ENCODE measurements at regions not wholly inside any gene's neighbourhood (a gene's known extent, or its start where the extent isn't known, plus 50 kb on each side); places are given as distances from the start of the nearest gene placed in this dataset.

- H3K4me1 Mint-ChIP-seq (ENCODE audit: low read depth, unreplicated experiment): no peaks in the 10 kb centered on the region
- Histone ChIP-seq H3K79me2 (ENCODE audit: insufficient read depth, low read length) (no peaks in the 10 kb centered on the region), H3K4me1 (ENCODE audit: insufficient read depth, low read length) (no peaks in the 10 kb centered on the region), H3K4me3 (ENCODE audit: insufficient read depth, low read depth, low read length) (no peak overlapping the region), H2AFZ (ENCODE audit: low read depth, low read length) (no peak overlapping the region), H3K36me3 (ENCODE audit: insufficient read depth, low read length) (no peaks in the 10 kb centered on the region), H3K9me3 (ENCODE audit: insufficient read depth, low read depth, low read length) (no peaks in the 10 kb centered on the region), H3K27me3 (ENCODE audit: insufficient read depth, low read length) (no peaks in the 10 kb centered on the region), H3K9ac (ENCODE audit: low read length) (no peak overlapping the region), H4K20me1 (ENCODE audit: insufficient read depth, low read length) (no peaks in the 10 kb centered on the region), H3K27ac (ENCODE audit: low read depth, low read length) (no peak overlapping the region), H3K4me2 (ENCODE audit: low read length) (no peak overlapping the region)
- H3K27me3 Mint-ChIP-seq (ENCODE audit: low read depth, unreplicated experiment): no peaks in the 10 kb centered on the region
- H3K36me3 Mint-ChIP-seq (ENCODE audit: low read depth, unreplicated experiment): peaks cover 1% of the 10 kb centered on the region
- TF ChIP-seq CTCF (IDR thresholded peaks at IDR 0.05; ENCODE audit: insufficient read depth, low read depth, low read length) (no peak), EZH2 (IDR thresholded peaks at IDR 0.05; ENCODE audit: insufficient read depth, low read length) (no peak)
- DNase-seq (ENCODE audit: low read depth) (no peak), FAIRE-seq (no peak)
- peaks cover 4% of the 10 kb centered on the region for H3K9me3 Mint-ChIP-seq (ENCODE audit: unreplicated experiment)
- no peak overlapping the region for H3K4me3 Mint-ChIP-seq (ENCODE audit: unreplicated experiment)
- no peak overlapping the region for H3K27ac Mint-ChIP-seq (ENCODE audit: unreplicated experiment)
Observed at GRCh38 chr4:92215476-92215875, 88.3 kb upstream of the GRID2 start.

DNA sequence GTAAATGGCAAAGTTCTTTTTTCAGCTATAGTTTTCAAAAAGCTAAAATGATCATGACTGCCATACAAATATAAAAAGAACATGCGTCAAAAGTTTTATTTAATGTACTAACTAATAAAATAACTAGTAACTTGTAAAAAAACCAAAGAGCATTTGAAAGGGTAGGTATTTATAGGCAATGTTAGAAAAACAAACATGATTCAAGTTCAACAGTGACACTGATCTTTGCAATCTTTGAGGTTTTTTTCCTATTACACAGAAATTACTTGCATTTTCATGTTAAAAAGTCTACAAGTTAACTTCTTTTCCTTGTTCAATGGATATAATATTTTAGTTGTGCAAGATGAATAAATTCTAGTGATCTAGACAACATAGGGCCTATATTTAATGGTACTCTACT lies 72.3 kb upstream of the GRID2 start:
- H4K20me1 ChIP-seq (ENCODE audit: insufficient read depth, low read length): no peaks in the 10 kb centered on the region
- TF ChIP-seq CTCF (IDR thresholded peaks at IDR 0.05; ENCODE audit: insufficient read depth, low read depth, low read length) (no peak), EZH2 (IDR thresholded peaks at IDR 0.05; ENCODE audit: insufficient read depth, low read length) (no peak)
- no peak overlapping the region for H3K4me2 ChIP-seq (ENCODE audit: low read length)
- Mint-ChIP-seq H3K27ac (ENCODE audit: unreplicated experiment) (no peak overlapping the region), H3K27me3 (ENCODE audit: low read depth, unreplicated experiment) (no peaks in the 10 kb centered on the region), H3K9me3 (ENCODE audit: unreplicated experiment) (no peaks in the 10 kb centered on the region), H3K4me1 (ENCODE audit: low read depth, unreplicated experiment) (peaks cover 19% of the 10 kb centered on the region), H3K36me3 (ENCODE audit: low read depth, unreplicated experiment) (no peaks in the 10 kb centered on the region), H3K4me3 (ENCODE audit: unreplicated experiment) (no peak overlapping the region)
- no peak overlapping the region for H3K27ac ChIP-seq (ENCODE audit: low read depth, low read length)
- no peak for FAIRE-seq
- DNase-seq (ENCODE audit: low read depth): no peak
- H3K4me1 ChIP-seq (ENCODE audit: insufficient read depth, low read length): peaks cover 18% of the 10 kb centered on the region
- no peaks in the 10 kb centered on the region for H3K36me3 ChIP-seq (ENCODE audit: insufficient read depth, low read length)
- no peak overlapping the region for H3K9ac ChIP-seq (ENCODE audit: low read length)
- no peak overlapping the region for H2AFZ ChIP-seq (ENCODE audit: low read depth, low read length)
- no peaks in the 10 kb centered on the region for H3K27me3 ChIP-seq (ENCODE audit: insufficient read depth, low read length)
- no peaks in the 10 kb centered on the region for H3K9me3 ChIP-seq (ENCODE audit: insufficient read depth, low read depth, low read length)
- H3K79me2 ChIP-seq (ENCODE audit: insufficient read depth, low read length): no peaks in the 10 kb centered on the region
- no peak overlapping the region for H3K4me3 ChIP-seq (ENCODE audit: insufficient read depth, low read depth, low read length)

- Histone ChIP-seq H3K79me2 (ENCODE audit: insufficient read depth, low read length) (no peaks in the 10 kb centered on the region), H3K4me1 (ENCODE audit: insufficient read depth, low read length) (peaks cover 18% of the 10 kb centered on the region), H3K27me3 (ENCODE audit: insufficient read depth, low read length) (no peaks in the 10 kb centered on the region), H3K4me3 (ENCODE audit: insufficient read depth, low read depth, low read length) (no peak overlapping the region), H4K20me1 (ENCODE audit: insufficient read depth, low read length) (no peaks in the 10 kb centered on the region), H3K9ac (ENCODE audit: low read length) (no peak overlapping the region), H3K4me2 (ENCODE audit: low read length) (no peak overlapping the region), H2AFZ (ENCODE audit: low read depth, low read length) (no peak overlapping the region), H3K27ac (ENCODE audit: low read depth, low read length) (no peak overlapping the region), H3K36me3 (ENCODE audit: insufficient read depth, low read length) (no peaks in the 10 kb centered on the region), H3K9me3 (ENCODE audit: insufficient read depth, low read depth, low read length) (no peaks in the 10 kb centered on the region)
- Mint-ChIP-seq H3K4me1 (ENCODE audit: low read depth, unreplicated experiment) (peaks cover 22% of the 10 kb centered on the region), H3K4me3 (ENCODE audit: unreplicated experiment) (no peak overlapping the region), H3K27me3 (ENCODE audit: low read depth, unreplicated experiment) (no peaks in the 10 kb centered on the region), H3K27ac (ENCODE audit: unreplicated experiment) (no peak overlapping the region), H3K36me3 (ENCODE audit: low read depth, unreplicated experiment) (no peaks in the 10 kb centered on the region), H3K9me3 (ENCODE audit: unreplicated experiment) (no peaks in the 10 kb centered on the region)
- FAIRE-seq (no peak), DNase-seq (ENCODE audit: low read depth) (no peak)
- TF ChIP-seq EZH2 (IDR thresholded peaks at IDR 0.05; ENCODE audit: insufficient read depth, low read length): no peak
- no peak for TF ChIP-seq CTCF (IDR thresholded peaks at IDR 0.05; ENCODE audit: insufficient read depth, low read depth, low read length)
Observed at GRCh38 chr4:92232566-92232965, 71.2 kb upstream of the GRID2 start.
